HFFc6 (cell line): ENCODE measurements at regions not wholly inside any gene's neighbourhood (a gene's known extent, or its start where the extent isn't known, plus 50 kb on each side); places are given as distances from the start of the nearest gene placed in this dataset.

Source experiments
- DNase-seq: peaks from one replicate; pipeline ENCODE4 v3.0.0-alpha.2; 2018
- H3K27ac Mint-ChIP-seq: 2 replicates; pipeline ENCODE4 v1.8.0; 2020; ENCODE audit warnings: mild to moderate bottlenecking, mixed read lengths
- H3K27me3 Mint-ChIP-seq: 2 replicates; pipeline ENCODE4 v1.8.0; 2021; ENCODE audit warnings: mild to moderate bottlenecking, moderate library complexity, mixed read lengths; ENCODE audit not compliant: insufficient read depth
- H3K36me3 Mint-ChIP-seq: 2 replicates; pipeline ENCODE4 v1.8.0; 2021; ENCODE audit warnings: low read depth, mixed read lengths
- H3K4me1 Mint-ChIP-seq: 2 replicates; pipeline ENCODE4 v1.8.0; 2020; ENCODE audit warnings: low read depth, mixed read lengths
- H3K4me3 Mint-ChIP-seq: 2 replicates; pipeline ENCODE4 v1.8.0; 2020; ENCODE audit warnings: mild to moderate bottlenecking, moderate library complexity, mixed read lengths
- H3K9me3 Mint-ChIP-seq: 2 replicates; pipeline ENCODE4 v1.8.0; 2020; ENCODE audit warnings: mild to moderate bottlenecking, mixed read lengths
- CTCF ChIP-seq: fragments of 200-600 bp; sonication (generic); IDR thresholded peaks from 2 replicates; pipeline ENCODE4 v1.5.0; 2021; ENCODE audit warnings: antibody characterized with exemption, mild to moderate bottlenecking

GRCh38 chr13:99120751-99121150, 79.9 kb upstream of the UBAC2 start:
- Mint-ChIP-seq H3K4me3 (no peak overlapping the region), H3K9me3 (no peaks in the 10 kb centered on the region), H3K27me3 (peaks cover 6% of the 10 kb centered on the region), H3K36me3 (no peaks in the 10 kb centered on the region), H3K27ac (no peak overlapping the region), H3K4me1 (peaks cover 30% of the 10 kb centered on the region)
- TF ChIP-seq CTCF: no peak
- no peak for DNase-seq

GRCh38 chr13:99122171-99122570, 78.5 kb upstream of the UBAC2 start:
- Mint-ChIP-seq H3K27me3 (peaks cover 6% of the 10 kb centered on the region), H3K9me3 (no peaks in the 10 kb centered on the region), H3K36me3 (no peaks in the 10 kb centered on the region), H3K4me1 (peaks cover 30% of the 10 kb centered on the region), H3K27ac (no peak overlapping the region), H3K4me3 (no peak overlapping the region)
- TF ChIP-seq CTCF: no peak
- DNase-seq: no peak

GRCh38 chr13:99123101-99124045, 77.3 kb upstream of the UBAC2 start:
- no peak for TF ChIP-seq CTCF
- no peaks in the 10 kb centered on the region for H3K36me3 Mint-ChIP-seq
- peaks cover 30% of the 10 kb centered on the region for H3K4me1 Mint-ChIP-seq
- H3K4me3 Mint-ChIP-seq: no peak overlapping the region
- H3K27ac Mint-ChIP-seq: peak overlapping the region; percentile 63; the same call in 1 of the 2 replicates
- H3K9me3 Mint-ChIP-seq: no peaks in the 10 kb centered on the region
- DNase-seq: peak; percentile 51
- H3K27me3 Mint-ChIP-seq: peaks cover 3% of the 10 kb centered on the region

- Mint-ChIP-seq H3K4me3 (no peak overlapping the region), H3K27me3 (peaks cover 2% of the 10 kb centered on the region; the same call in 1 of the 2 replicates), H3K27ac (peak overlapping the region; percentile 63; the same call in 1 of the 2 replicates), H3K36me3 (no peaks in the 10 kb centered on the region), H3K9me3 (no peaks in the 10 kb centered on the region), H3K4me1 (peaks cover 30% of the 10 kb centered on the region)
- no peak for TF ChIP-seq CTCF
- DNase-seq: no peak
These were observed 76.6 kb upstream of the UBAC2 start for GRCh38 chr13:99124046-99124400.

GRCh38 chr13:99124794-99125316, 75.8 kb upstream of the UBAC2 start:
- Mint-ChIP-seq H3K4me3 (peak overlapping the region; percentile 54; the same call in 1 of the 2 replicates), H3K4me1 (peaks cover 30% of the 10 kb centered on the region), H3K9me3 (no peaks in the 10 kb centered on the region), H3K27me3 (peaks cover 5% of the 10 kb centered on the region; the same call in 1 of the 2 replicates), H3K36me3 (no peaks in the 10 kb centered on the region), H3K27ac (peak overlapping the region; percentile 59)
- no peak for TF ChIP-seq CTCF
- DNase-seq: peak; percentile 4
